PC-3 (cell line): ENCODE measurements at regions not wholly inside any gene's neighbourhood (a gene's known extent, or its start where the extent isn't known, plus 50 kb on each side); places are given as distances from the start of the nearest gene placed in this dataset.

ENCODE experiments used
- ATAC-seq: fragments of 200-7000 bp; cut with Tn5 transposase; 2 replicates; pipeline ENCODE4 v1.9.1; 2020; ENCODE audit warnings: mild to moderate bottlenecking, moderate library complexity
- BruUV-seq: library from RNA; stranded (reverse); fragments of 400-500 nt; replicated peaks from 2 replicates; lab custom pipeline; 2021; lab: Mats Ljungman, UMichigan
- CTCF ChIA-PET: fragments of 300-600 bp; sonication (Branson Sonifier 250); formaldehyde crosslinking; loops from one replicate; lab custom pipeline; 2022; ENCODE audit warnings: antibody characterized with exemption; lab: Charles Lee
- POLR2A ChIA-PET: fragments of 300-600 bp; sonication (Branson Sonifier 250); formaldehyde crosslinking; loops from one replicate; lab custom pipeline; 2022; ENCODE audit warnings: antibody characterized with exemption; ENCODE audit not compliant: unreplicated experiment; lab: Charles Lee
- DNase-seq: peaks from one replicate; pipeline ENCODE4 v3.0.0-alpha.2; 2015
- H2AFZ ChIP-seq: fragments of 300-600 bp; sonication (generic); 2 replicates; pipeline ENCODE4 v1.6.0; 2016; ENCODE audit warnings: antibody characterized with exemption, low read length
- H3F3A ChIP-seq: fragments of 300-600 bp; sonication (generic); one replicate; pipeline ENCODE4 v1.6.0; 2017; ENCODE audit warnings: antibody characterized with exemption, low read length, control low read depth, mild to moderate bottlenecking; ENCODE audit not compliant: unreplicated experiment
- H3K27ac ChIP-seq: fragments of 300-600 bp; sonication (generic); 2 replicates; pipeline ENCODE4 v1.5.1; 2016; ENCODE audit warnings: mild to moderate bottlenecking, low read length
- H3K27me3 ChIP-seq: fragments of 300-600 bp; sonication (generic); 2 replicates; pipeline ENCODE4 v1.6.1; 2016; ENCODE audit warnings: low read length, mixed read lengths
- H3K36me3 ChIP-seq: fragments of 300-600 bp; sonication (generic); 2 replicates; pipeline ENCODE4 v1.6.1; 2016; ENCODE audit warnings: low read depth, mixed run types, low read length, mixed read lengths
- H3K4me1 ChIP-seq: fragments of 300-600 bp; sonication (generic); 2 replicates; pipeline ENCODE4 v1.5.1; 2016; ENCODE audit warnings: low read length; ENCODE audit not compliant: insufficient read depth
- H3K4me2 ChIP-seq: fragments of 300-600 bp; sonication (generic); 2 replicates; pipeline ENCODE4 v1.6.0; 2016; ENCODE audit warnings: low read length
- H3K4me3 ChIP-seq: fragments of 300-600 bp; sonication (generic); 2 replicates; pipeline ENCODE4 v1.5.1; 2016; ENCODE audit warnings: mild to moderate bottlenecking, low read length, mixed read lengths
- H3K79me2 ChIP-seq: fragments of 300-600 bp; sonication (generic); 2 replicates; pipeline ENCODE4 v1.6.1; 2017; ENCODE audit warnings: low read length, mixed read lengths
- H3K9ac ChIP-seq: fragments of 300-600 bp; sonication (generic); 2 replicates; pipeline ENCODE4 v1.6.0; 2016; ENCODE audit warnings: mild to moderate bottlenecking, low read length
- H3K9me2 ChIP-seq: fragments of 300-600 bp; sonication (generic); replicated peaks from 2 replicates; pipeline ENCODE4 v1.6.1; 2016; ENCODE audit warnings: mixed run types, low read length, mixed read lengths
- H3K9me3 ChIP-seq: fragments of 300-600 bp; sonication (generic); 2 replicates; pipeline ENCODE4 v1.6.1; 2016; ENCODE audit warnings: low read length, mixed read lengths
- H4K20me1 ChIP-seq: fragments of 300-600 bp; sonication (generic); 2 replicates; pipeline ENCODE4 v1.6.1; 2016; ENCODE audit warnings: low read length, mixed read lengths
- EZH2 ChIP-seq: fragments of 300-600 bp; sonication (generic); IDR thresholded peaks from one replicate; pipeline ENCODE4 v1.6.1; 2017; ENCODE audit warnings: antibody characterized with exemption, mild to moderate bottlenecking, low read length; ENCODE audit not compliant: unreplicated experiment
- EZH2phosphoT487 ChIP-seq: fragments of 300-600 bp; sonication (generic); IDR thresholded peaks from 2 replicates; pipeline ENCODE4 v1.6.1; 2018; ENCODE audit warnings: mild to moderate bottlenecking, antibody characterized with exemption, low read length, borderline replicate concordance
- intact Hi-C: fragments of 100-400 bp; cut with micrococcal nuclease; formaldehyde crosslinking; loops from 2 replicates; pipeline ENCODE4 v1.9.0; 2023
- TF ChIP-seq, protein P1 (sequence below): fragments of 300-600 bp; sonication (generic); conservative IDR thresholded peaks from 2 replicates; pipeline ENCODE4 v1.5.1; 2017; ENCODE audit warnings: antibody characterized with exemption, low read depth, mild to moderate bottlenecking, low read length

DNA sequence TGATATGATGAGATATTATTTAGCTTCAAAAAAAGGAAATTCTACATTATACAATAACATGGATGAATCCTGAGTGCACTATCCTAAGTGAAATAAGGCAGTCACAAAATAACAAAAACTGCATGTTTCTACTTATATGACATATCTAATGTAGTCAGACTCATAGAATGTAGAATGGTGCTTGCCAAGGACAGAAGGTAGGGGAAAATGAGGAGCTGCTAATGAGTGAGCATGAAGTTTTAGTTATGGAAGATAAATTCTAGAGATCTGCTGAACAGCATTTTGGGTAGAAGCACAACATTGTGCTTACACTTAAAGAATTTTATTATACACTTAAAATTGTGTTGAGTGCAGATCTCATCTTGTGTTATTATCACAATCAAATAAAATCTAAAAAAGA, 812.4 kb downstream of the KCTD16 start:
- Histone ChIP-seq H3K4me3 (no peak overlapping the region), H4K20me1 (no peaks in the 10 kb centered on the region), H2AFZ (no peak overlapping the region), H3K27ac (no peak overlapping the region), H3K9me3 (no peaks in the 10 kb centered on the region), H3K9me2 (no peaks in the 10 kb centered on the region), H3K27me3 (no peaks in the 10 kb centered on the region), H3K36me3 (no peaks in the 10 kb centered on the region), H3K4me2 (no peak overlapping the region), H3K4me1 (no peaks in the 10 kb centered on the region), H3K79me2 (no peaks in the 10 kb centered on the region), H3F3A (no peaks in the 10 kb centered on the region), H3K9ac (no peak overlapping the region)
- DNase-seq (no peak), ATAC-seq (no peak)
- ChIA-PET POLR2A (no interaction called here), CTCF (no interaction called here)
- TF ChIP-seq EZH2 = no peak
- TF ChIP-seq, protein P1, sequence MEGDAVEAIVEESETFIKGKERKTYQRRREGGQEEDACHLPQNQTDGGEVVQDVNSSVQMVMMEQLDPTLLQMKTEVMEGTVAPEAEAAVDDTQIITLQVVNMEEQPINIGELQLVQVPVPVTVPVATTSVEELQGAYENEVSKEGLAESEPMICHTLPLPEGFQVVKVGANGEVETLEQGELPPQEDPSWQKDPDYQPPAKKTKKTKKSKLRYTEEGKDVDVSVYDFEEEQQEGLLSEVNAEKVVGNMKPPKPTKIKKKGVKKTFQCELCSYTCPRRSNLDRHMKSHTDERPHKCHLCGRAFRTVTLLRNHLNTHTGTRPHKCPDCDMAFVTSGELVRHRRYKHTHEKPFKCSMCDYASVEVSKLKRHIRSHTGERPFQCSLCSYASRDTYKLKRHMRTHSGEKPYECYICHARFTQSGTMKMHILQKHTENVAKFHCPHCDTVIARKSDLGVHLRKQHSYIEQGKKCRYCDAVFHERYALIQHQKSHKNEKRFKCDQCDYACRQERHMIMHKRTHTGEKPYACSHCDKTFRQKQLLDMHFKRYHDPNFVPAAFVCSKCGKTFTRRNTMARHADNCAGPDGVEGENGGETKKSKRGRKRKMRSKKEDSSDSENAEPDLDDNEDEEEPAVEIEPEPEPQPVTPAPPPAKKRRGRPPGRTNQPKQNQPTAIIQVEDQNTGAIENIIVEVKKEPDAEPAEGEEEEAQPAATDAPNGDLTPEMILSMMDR = no peak
- TF ChIP-seq EZH2phosphoT487 = no peak
- intact Hi-C loops = no loop called here
- no TSS peak for BruUV-seq

DNA sequence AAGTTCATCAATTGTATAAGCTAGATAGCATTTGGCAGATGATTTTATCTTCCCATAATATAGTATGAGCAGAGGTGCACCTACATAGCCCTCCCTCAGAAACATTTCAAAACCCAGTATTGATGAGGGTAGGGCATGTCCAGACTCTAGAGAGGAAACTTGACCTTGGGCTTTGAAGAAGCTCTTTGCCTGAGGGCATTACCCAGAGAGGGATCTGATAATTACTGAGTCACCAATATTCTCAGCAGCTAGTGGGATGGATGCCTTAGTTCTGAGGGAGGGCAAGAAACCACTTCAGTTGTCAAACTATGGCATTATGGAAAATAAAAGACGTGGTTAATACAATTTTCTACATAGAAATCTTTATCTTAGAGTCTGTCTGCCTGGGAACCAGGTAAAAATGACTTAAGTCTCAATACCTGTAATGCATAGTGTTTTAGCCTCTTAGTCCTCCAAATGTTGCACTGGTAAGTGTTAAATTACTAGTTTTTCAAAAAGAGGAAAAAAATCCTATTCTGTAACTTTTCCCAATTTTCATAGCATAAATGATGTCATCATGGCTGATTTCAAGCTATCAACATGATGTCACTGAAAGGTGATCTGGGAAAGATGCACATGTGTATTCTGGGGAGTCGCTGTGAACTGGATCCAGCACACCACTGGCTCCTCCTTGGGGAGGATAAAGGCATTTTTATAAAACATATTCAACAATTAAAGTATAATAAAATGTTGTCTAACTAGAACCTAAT, 809.0 kb downstream of the KCTD16 start:
- TF ChIP-seq EZH2 (no peak), EZH2phosphoT487 (no peak)
- TF ChIP-seq, protein P1 = no peak
- Histone ChIP-seq H3K27ac (no peak overlapping the region), H3K4me2 (no peak overlapping the region), H3K9me3 (no peaks in the 10 kb centered on the region), H3K9ac (no peak overlapping the region), H4K20me1 (no peaks in the 10 kb centered on the region), H3K27me3 (no peaks in the 10 kb centered on the region), H3K79me2 (no peaks in the 10 kb centered on the region), H3K4me3 (no peak overlapping the region), H3K9me2 (no peaks in the 10 kb centered on the region), H3F3A (no peaks in the 10 kb centered on the region), H3K36me3 (no peaks in the 10 kb centered on the region), H2AFZ (no peak overlapping the region), H3K4me1 (no peaks in the 10 kb centered on the region)
- DNase-seq (no peak), ATAC-seq (no peak)
- ChIA-PET CTCF (interaction anchor here (0.6 kb wide), 1 partner anchor 356 kb away, joined by 3 read pairs; no protein-coding TSS in a partner anchor), POLR2A (no interaction called here)
- no TSS peak for BruUV-seq
- intact Hi-C loops = no loop called here

DNA sequence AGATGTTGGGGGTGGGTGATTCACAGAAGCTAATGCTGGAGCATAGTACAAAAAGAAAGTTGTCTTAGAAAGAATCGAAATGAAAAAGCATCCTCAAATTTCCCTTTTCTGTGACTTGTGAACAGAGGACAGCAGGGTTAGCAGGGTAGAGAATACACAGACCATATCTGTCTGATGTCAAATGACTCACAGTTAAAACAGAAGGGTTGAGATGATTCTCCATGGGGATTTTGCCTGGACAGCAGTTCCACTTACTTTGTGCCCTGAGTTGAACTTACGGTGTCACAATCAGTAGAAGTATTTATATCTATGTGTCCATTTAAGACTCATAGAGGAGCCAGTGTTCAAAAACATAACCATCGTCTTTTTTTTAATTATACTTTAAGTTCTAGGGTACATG, 801.6 kb downstream of the KCTD16 start:
- ChIA-PET CTCF (no interaction called here), POLR2A (no interaction called here)
- BruUV-seq = no TSS peak
- Histone ChIP-seq H3K27me3 (no peaks in the 10 kb centered on the region), H3K4me3 (no peak overlapping the region), H3K27ac (no peak overlapping the region), H3K36me3 (no peaks in the 10 kb centered on the region), H2AFZ (no peak overlapping the region), H3K4me1 (no peaks in the 10 kb centered on the region), H3K9me2 (no peaks in the 10 kb centered on the region), H3F3A (no peaks in the 10 kb centered on the region), H3K9me3 (no peaks in the 10 kb centered on the region), H3K9ac (no peak overlapping the region), H3K4me2 (no peak overlapping the region), H3K79me2 (no peaks in the 10 kb centered on the region), H4K20me1 (no peaks in the 10 kb centered on the region)
- no peak for DNase-seq
- intact Hi-C loops = no loop called here
- TF ChIP-seq, protein P1 = no peak
- TF ChIP-seq EZH2phosphoT487 = no peak
- no peak for TF ChIP-seq EZH2
- no peak for ATAC-seq
